GM12864 (cell line): ENCODE measurements at regions not wholly inside any gene's neighbourhood (a gene's known extent, or its start where the extent isn't known, plus 50 kb on each side); places are given as distances from the start of the nearest gene placed in this dataset.

ENCODE experiments used
- DNase-seq: peaks from one replicate; pipeline ENCODE4 v3.0.0-alpha.2; 2011; ENCODE audit warnings: low read depth
- H3K4me3 ChIP-seq: 2 replicates; pipeline ENCODE4 v1.5.1; 2011; ENCODE audit warnings: mild to moderate bottlenecking, low read depth, low read length, control low read depth
- CTCF ChIP-seq: IDR thresholded peaks from 2 replicates; pipeline ENCODE4 v1.5.1; 2011; ENCODE audit warnings: low read depth, mild to moderate bottlenecking, moderate library complexity, low read length, control low read depth, inconsistent platforms; ENCODE audit errors: missing control alignments

GRCh38 chrX:109261279-109261678 is 220.6 kb downstream of the GUCY2F start:
- no peak overlapping the region for H3K4me3 ChIP-seq
- no peak for DNase-seq
- no peak for TF ChIP-seq CTCF

GRCh38 chrX:109252789-109253188 is 229.1 kb downstream of the GUCY2F start:
- no peak overlapping the region for H3K4me3 ChIP-seq
- DNase-seq = no peak
- no peak for TF ChIP-seq CTCF

GRCh38 chrX:109218761-109219160 is 263.1 kb downstream of the GUCY2F start:
- DNase-seq = no peak
- no peak overlapping the region for H3K4me3 ChIP-seq
- no peak for TF ChIP-seq CTCF

- no peak for DNase-seq
- no peak overlapping the region for H3K4me3 ChIP-seq
- no peak for TF ChIP-seq CTCF
Measured at GRCh38 chrX:109199726-109200125, 282.2 kb downstream of the GUCY2F start.

- no peak for DNase-seq
- TF ChIP-seq CTCF = no peak
- H3K4me3 ChIP-seq = no peak overlapping the region
Measured at GRCh38 chrX:109190542-109190941, 291.3 kb downstream of the GUCY2F start.

GRCh38 chrX:109187473-109188168 is 294.3 kb downstream of the GUCY2F start:
- H3K4me3 ChIP-seq = no peak overlapping the region
- no peak for TF ChIP-seq CTCF
- no peak for DNase-seq

GRCh38 chrX:109186939-109187338 is 294.9 kb downstream of the GUCY2F start:
- no peak for TF ChIP-seq CTCF
- H3K4me3 ChIP-seq = no peak overlapping the region
- no peak for DNase-seq
